ENCODE measurements at regions not wholly inside any gene's neighbourhood (a gene's known extent, or its start where the extent isn't known, plus 50 kb on each side); places are given as distances from the start of the nearest gene placed in this dataset.

DNA sequence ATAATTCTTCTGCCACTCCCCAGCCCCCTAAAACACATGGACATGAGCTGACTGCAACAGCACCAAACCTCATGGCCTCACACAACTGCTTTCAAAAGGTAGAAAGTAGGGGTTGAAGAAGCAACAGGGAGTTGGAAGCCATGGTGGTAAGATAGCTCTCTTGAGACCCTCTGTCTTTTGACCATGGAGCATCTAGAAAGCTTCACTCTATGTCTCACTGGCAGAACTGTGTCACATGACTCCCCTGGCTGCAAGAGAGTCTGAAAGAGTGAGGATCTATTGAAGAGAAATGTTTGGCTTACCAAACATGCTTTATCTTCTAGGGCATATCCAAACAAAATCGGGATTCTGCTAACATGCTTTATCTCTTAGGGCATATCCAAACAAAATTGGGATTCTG is 142.9 kb upstream of the WSCD2 start:
- DNase-seq (ENCODE audit: low spot score) (no peak), ATAC-seq (ENCODE audit: low FRiP score) (no peak)
- TF ChIP-seq, protein P1, sequence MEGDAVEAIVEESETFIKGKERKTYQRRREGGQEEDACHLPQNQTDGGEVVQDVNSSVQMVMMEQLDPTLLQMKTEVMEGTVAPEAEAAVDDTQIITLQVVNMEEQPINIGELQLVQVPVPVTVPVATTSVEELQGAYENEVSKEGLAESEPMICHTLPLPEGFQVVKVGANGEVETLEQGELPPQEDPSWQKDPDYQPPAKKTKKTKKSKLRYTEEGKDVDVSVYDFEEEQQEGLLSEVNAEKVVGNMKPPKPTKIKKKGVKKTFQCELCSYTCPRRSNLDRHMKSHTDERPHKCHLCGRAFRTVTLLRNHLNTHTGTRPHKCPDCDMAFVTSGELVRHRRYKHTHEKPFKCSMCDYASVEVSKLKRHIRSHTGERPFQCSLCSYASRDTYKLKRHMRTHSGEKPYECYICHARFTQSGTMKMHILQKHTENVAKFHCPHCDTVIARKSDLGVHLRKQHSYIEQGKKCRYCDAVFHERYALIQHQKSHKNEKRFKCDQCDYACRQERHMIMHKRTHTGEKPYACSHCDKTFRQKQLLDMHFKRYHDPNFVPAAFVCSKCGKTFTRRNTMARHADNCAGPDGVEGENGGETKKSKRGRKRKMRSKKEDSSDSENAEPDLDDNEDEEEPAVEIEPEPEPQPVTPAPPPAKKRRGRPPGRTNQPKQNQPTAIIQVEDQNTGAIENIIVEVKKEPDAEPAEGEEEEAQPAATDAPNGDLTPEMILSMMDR (IDR thresholded peaks at IDR 0.05): no peak

DNA sequence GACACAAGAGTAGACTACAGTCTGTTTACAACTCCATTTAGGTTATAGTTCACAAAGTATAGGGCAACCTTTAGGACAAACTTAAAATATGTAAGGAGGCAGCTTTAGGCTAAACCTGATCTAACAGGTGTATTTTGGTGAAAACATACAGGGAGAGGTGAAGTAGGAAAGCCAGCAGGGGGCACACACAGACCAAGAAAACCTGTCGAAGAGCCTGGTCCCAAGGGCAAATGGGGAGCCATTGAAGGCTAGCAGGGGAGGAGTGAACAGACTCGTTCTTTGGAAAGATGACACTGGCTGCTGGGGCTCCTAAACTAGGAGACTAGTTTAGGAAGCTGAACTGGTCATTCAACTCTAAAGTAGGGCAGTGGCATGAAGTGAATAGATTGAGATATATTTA is 138.8 kb upstream of the WSCD2 start:
- TF ChIP-seq, protein P1 (IDR thresholded peaks at IDR 0.05): no peak
- no peak for DNase-seq (ENCODE audit: low spot score)

DNA sequence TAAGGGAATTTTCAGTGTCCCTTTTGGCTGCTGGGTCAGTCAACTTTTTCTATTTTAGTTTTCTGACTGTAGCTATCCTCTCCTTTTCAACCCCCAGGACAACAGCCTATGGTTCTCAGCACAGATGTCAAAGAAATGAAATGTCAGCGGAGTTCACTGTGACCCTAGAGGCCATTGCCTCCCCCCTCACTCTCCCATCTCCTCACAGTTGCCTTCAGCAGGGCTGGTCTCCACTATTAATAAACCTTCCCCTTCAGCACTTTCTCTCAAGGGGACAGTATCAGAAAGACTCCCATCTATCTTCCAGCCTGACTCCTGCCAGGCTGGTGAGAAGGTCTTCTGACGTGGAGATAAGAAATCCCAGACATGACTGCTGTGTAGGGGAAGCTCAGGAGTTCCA is 137.1 kb upstream of the WSCD2 start:
- ATAC-seq (ENCODE audit: low FRiP score) (no peak), DNase-seq (ENCODE audit: low spot score) (no peak)
- TF ChIP-seq, protein P1 (IDR thresholded peaks at IDR 0.05): no peak

More for the DNA sequence above, 138.8 kb upstream of the WSCD2 start:
- no peak for ATAC-seq (ENCODE audit: low FRiP score)

DNA sequence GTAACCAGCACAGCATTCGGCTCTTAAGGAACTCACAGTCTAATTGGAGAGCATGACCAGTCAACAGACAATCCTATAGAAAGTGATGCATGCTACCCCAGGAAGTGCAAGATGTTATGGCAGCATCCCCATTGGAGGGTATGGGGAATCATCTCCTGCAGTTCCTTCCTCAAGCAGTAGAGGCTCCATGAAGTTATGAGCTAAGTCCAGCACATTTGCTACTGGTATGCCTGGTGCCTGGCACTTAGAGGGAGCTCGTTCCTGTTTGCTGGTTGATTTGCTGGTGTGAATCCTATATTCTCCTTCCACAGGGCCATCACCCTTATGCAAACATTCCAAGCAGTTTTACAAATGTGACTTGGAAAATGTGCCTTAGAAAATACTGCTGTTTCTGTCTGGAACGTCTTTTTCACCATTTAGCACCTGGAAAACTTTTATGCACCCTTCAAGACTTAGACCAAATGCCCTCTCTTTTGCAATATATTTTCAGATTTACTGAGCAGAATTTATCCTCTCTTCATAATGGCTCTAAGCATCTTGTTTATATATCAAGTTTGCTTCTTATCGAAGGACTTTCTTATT is 136.1 kb upstream of the WSCD2 start:
- TF ChIP-seq, protein P1 (IDR thresholded peaks at IDR 0.05): no peak
- DNase-seq (ENCODE audit: low spot score) (no peak), ATAC-seq (ENCODE audit: low FRiP score) (peak; percentile 41)

DNA sequence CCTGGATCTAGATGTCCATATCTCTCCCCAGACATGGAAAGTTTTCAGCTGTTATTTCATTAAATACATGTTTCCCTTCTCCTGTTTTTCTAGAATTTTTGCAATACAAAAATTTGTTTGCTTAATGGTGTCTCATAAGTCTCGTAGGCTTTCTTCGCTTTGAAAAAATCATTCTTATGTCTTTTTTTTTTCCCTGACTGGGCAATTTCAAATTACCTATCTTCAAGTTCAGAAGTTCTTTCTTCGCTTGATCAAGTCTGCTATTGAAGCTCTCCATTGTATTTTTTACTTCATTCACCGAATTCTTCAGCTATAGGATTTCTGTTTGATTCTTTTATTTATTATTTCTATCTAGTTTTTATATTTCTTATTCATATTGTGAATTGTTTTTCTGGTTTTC is 130.2 kb upstream of the WSCD2 start:
- DNase-seq (ENCODE audit: low spot score) (no peak), ATAC-seq (ENCODE audit: low FRiP score) (no peak)
- TF ChIP-seq, protein P1 (IDR thresholded peaks at IDR 0.05): no peak

DNA sequence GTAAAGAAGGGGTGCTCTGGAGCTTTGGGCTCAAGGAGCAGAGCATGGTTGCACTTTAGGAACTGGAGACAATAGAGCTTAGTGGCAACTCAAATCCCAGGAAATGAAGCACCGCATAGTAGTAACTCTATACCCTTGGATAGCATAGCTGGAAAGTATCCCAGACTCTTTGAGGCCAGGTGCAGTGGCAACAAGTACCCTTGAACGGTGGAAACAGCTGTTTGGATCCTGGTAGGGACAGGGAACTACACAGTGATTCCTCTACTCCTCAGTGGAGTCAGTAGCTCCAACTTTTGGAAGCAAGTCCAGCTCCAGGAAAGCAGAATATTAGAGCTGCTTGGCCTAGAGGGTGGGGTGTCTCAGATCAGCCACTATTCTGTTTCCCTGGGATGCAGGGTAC is 129.0 kb upstream of the WSCD2 start:
- DNase-seq (ENCODE audit: low spot score): no peak

DNA sequence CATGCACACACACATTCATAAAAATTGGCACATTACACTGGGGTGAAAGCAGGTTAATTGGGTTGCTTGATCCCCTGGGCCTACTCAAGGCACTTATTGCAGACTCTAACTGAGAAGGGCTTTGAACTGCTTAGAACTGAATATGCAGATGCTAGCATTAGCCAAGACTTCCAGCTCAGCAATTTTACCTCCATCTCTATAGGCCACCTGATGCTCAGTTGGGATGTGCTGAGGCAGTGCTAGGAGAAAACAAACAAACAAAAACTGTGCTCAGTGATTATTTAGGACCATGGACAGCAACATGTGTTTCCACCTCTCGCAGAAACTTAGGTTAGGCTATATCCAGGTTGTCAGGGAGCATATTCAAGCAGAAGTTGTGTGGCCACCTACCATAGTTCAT is 124.8 kb upstream of the WSCD2 start:
- ATAC-seq (ENCODE audit: low FRiP score) (no peak), DNase-seq (ENCODE audit: low spot score) (no peak)
- TF ChIP-seq, protein P1 (IDR thresholded peaks at IDR 0.05): no peak

More for the DNA sequence above, 129.0 kb upstream of the WSCD2 start:
- no peak for ATAC-seq (ENCODE audit: low FRiP score)
- TF ChIP-seq, protein P1 (IDR thresholded peaks at IDR 0.05): no peak
